Endothelial cell of umbilical vein (primary cell): ENCODE measurements at regions not wholly inside any gene's neighbourhood (a gene's known extent, or its start where the extent isn't known, plus 50 kb on each side); places are given as distances from the start of the nearest gene placed in this dataset.

Source experiments
- CTCF ChIP-seq, 2 donors: IDR thresholded peaks; 1 replicate in 1 of 2; 2 replicates in 1 of 2; pipeline ENCODE4 v1.5.1; 2011; ENCODE audit warnings: low read length in 2 of 2, mild to moderate bottlenecking in 2 of 2, moderate library complexity in 2 of 2, control low read depth in 1 of 2, inconsistent platforms in 1 of 2, low read depth in 1 of 2; ENCODE audit not compliant: insufficient read depth in 1 of 2; ENCODE audit errors: extremely low read depth in 1 of 2
- EZH2 ChIP-seq: IDR thresholded peaks from 2 replicates; pipeline ENCODE4 v1.6.1; 2012; ENCODE audit warnings: borderline replicate concordance, low read depth, mild to moderate bottlenecking, moderate library complexity, low read length, inconsistent platforms; ENCODE audit not compliant: severe bottlenecking
- FOS ChIP-seq: IDR thresholded peaks from 2 replicates; pipeline ENCODE4 v1.6.1; 2011; ENCODE audit warnings: mild to moderate bottlenecking, low read length, moderate library complexity, borderline replicate concordance; ENCODE audit not compliant: insufficient read depth
- GATA2 ChIP-seq: IDR thresholded peaks from 2 replicates; pipeline ENCODE4 v1.7.0; 2011; ENCODE audit warnings: low read depth, mild to moderate bottlenecking, moderate library complexity, mixed read lengths, low read length; ENCODE audit not compliant: insufficient read length, insufficient read depth
- JUN ChIP-seq: IDR thresholded peaks from 2 replicates; pipeline ENCODE4 v1.6.1; 2011; ENCODE audit warnings: borderline replicate concordance, low read depth; ENCODE audit not compliant: insufficient read length, insufficient read depth
- MAX ChIP-seq: IDR thresholded peaks from 2 replicates; pipeline ENCODE4 v1.6.1; 2011; ENCODE audit not compliant: insufficient read depth, insufficient read length
- MYC ChIP-seq: IDR thresholded peaks from one replicate; pipeline ENCODE4 v1.6.1; 2011; ENCODE audit warnings: mild to moderate bottlenecking, low read depth, low read length
- POLR2A ChIP-seq: IDR thresholded peaks from 2 replicates; pipeline ENCODE4 v1.6.1; 2012; ENCODE audit warnings: low read depth, mild to moderate bottlenecking, control low read depth, low read length
- POLR2AphosphoS5 ChIP-seq: IDR thresholded peaks from 2 replicates; pipeline ENCODE4 v1.6.1; 2012; ENCODE audit warnings: low read depth, mild to moderate bottlenecking, control low read depth, low read length, moderate library complexity; ENCODE audit not compliant: insufficient read depth

GRCh38 chr4:147367891-147368290, 113.0 kb upstream of the EDNRA start:
- TF ChIP-seq CTCF (IDR thresholded peaks at IDR 0.05; ENCODE audit: extremely low read depth in 1 of 2, insufficient read depth in 1 of 2, low read depth in 1 of 2, low read length in 2 of 2), result no peak
- TF ChIP-seq POLR2A, result no peak
- no peak for TF ChIP-seq POLR2AphosphoS5
- TF ChIP-seq FOS, result no peak
- TF ChIP-seq EZH2, result no peak
- no peak for TF ChIP-seq GATA2
- no peak for TF ChIP-seq MYC
- TF ChIP-seq MAX, result no peak
- no peak for TF ChIP-seq JUN
